Motor neuron (in vitro differentiated cells): ENCODE measurements at regions not wholly inside any gene's neighbourhood (a gene's known extent, or its start where the extent isn't known, plus 50 kb on each side); places are given as distances from the start of the nearest gene placed in this dataset.
"Not testable (repeated sequence)": the region's sequence is repeated elsewhere in the genome, so short reads cannot be mapped to it uniquely, and the experiment has no call there.

Experiments
- ATAC-seq, 8 experiments: fragments of 200-7000 bp; cut with Tn5 transposase; replicated peaks in 6 of 8; 2 replicates each; pipeline ENCODE4 v1.8.0; 2021; ENCODE audit warnings: mild to moderate bottlenecking in 8 of 8, moderate library complexity in 8 of 8
- H3K27ac ChIP-seq, 2 donors: fragments of 250-450 bp; sonication (Bioruptor Pico); 2 replicates each; pipeline ENCODE4 v1.9.0; 2021; ENCODE audit warnings: antibody characterized with exemption in 2 of 2, mild to moderate bottlenecking in 2 of 2, moderate library complexity in 1 of 2
- H3K4me1 ChIP-seq, 2 donors: fragments of 250-450 bp; sonication (Bioruptor Pico); replicated peaks in 1 of 2; 2 replicates each; pipeline ENCODE4 v1.6.1; 2021; ENCODE audit warnings: antibody characterized with exemption in 2 of 2, mild to moderate bottlenecking in 2 of 2, moderate library complexity in 1 of 2
- H3K4me3 ChIP-seq, 5 donors: fragments of 250-450 bp; sonication (Bioruptor Pico); 2 replicates each; pipeline ENCODE4 v1.9.0; 2021; ENCODE audit warnings: antibody characterized with exemption in 5 of 5, mild to moderate bottlenecking in 5 of 5, moderate library complexity in 4 of 5
- WGBS, 10 experiments: fragments of 450-650 bp; shearing (Covaris generic); methylation state at CpG; one replicate each; pipeline ENCODE4 v1.0.0; 2022; 5-methylcytosine and 5-hydroxymethylcytosine counted together
- in situ Hi-C, 9 experiments: fragments of 400-800 bp; cut with MboI; loops; one replicate each; pipeline ENCODE4 v1.15.0; 2021; ENCODE audit warnings: low sequenced_read_pairs in 9 of 9, low pct_unique_long_range_greater_than_20kb in 2 of 9; ENCODE audit not compliant: unreplicated experiment in 9 of 9

DNA sequence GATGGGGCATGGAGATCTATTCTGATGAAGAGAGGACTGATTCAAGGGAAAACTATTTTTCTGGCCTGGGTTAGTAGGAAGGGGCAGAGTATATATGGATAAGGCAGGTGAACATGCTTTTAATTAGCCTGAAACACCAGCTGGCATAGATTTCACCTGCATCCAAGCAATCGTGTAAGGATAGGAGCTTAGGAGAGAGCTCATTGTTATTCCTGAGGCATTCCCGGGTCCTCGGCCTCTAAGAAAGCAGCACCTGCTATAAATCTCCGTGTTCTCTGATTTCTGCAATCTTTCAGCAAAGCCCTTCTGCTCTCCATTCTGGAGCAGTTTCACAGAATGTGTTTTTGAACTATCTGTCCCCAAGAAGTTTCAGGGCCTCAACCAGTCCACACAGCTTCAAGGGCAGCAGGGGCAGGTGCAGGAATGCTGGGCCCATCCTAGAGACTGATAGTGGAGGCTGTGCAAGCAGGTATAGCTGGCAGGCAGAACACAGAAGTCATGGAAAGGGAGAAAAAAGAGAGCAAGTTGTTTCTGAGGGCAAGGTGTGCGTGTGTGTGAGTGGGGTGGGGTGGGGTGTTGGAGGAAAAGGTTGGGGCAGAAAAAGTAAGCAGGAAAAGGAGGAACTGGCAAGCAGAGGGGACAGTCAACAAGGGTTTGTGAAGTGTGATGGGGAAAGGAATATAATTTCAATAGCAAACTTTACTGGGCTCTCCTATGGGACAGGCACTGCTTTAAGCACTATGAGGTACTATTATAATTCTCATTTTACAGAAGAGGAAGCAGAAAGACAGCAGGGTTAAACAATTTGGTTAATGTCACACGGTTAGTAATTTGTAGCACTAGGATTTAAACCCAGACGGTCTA is 203.7 kb upstream of the SSTR1 start:
- no peak overlapping the region for H3K27ac ChIP-seq
- peak in 1 of 8 experiments; percentile 30 for ATAC-seq
- in situ Hi-C loops: no loop called here
- WGBS, 10 experiments: 14 to 100% (median 59%) methylated on average over 1 to 4 of the region's 7 CpGs; no CpG with 5 or more reads in 2 of the 10 experiments
- H3K4me1 ChIP-seq: no peaks in the 10 kb centered on the region
- no peak overlapping the region for H3K4me3 ChIP-seq

DNA sequence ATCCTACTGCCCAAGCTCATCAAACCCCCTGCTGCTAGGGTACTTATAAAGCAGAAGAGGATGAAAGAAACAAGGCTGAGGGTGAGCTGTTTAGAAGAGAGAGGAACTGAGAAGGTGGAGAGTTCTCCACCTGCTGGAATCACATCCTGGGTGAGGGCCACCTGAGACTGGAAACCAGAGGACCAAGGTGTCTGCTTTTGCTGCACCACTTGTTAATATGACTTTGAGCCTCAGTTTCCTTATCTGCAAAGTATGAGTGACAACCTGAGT is 203.2 kb upstream of the SSTR1 start:
- in situ Hi-C loops: no loop called here
- Histone ChIP-seq H3K4me1 (no peaks in the 10 kb centered on the region), H3K27ac (no peak overlapping the region), H3K4me3 (no peak overlapping the region)
- ATAC-seq: no peak

DNA sequence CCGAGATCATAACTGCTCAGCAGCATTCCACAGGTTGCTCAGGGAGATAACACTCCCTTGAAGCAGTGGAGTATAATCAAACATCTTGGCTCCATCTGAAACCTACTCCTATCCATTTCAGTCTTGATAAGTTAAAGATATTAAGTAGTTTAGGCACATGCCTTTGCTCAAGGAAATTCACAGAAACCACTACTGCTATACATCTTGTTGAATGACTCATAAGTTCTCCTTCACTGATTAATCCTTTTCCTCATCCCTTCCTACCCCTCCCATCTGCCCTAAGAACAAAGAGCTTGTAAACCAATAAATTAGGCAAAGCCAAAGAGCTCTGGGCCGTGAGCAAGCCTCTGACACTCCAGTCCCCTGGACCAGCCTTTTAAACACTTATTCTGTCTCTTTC is 196.5 kb upstream of the SSTR1 start:
- WGBS, 10 experiments: 0 to 40% (median 20%) methylated on average over 1 to 2 of the region's 2 CpGs; no CpG with 5 or more reads in 3 of the 10 experiments
- H3K4me1 ChIP-seq, ATAC-seq, H3K27ac ChIP-seq, in situ Hi-C loops, H3K4me3 ChIP-seq: not testable (repeated sequence)

DNA sequence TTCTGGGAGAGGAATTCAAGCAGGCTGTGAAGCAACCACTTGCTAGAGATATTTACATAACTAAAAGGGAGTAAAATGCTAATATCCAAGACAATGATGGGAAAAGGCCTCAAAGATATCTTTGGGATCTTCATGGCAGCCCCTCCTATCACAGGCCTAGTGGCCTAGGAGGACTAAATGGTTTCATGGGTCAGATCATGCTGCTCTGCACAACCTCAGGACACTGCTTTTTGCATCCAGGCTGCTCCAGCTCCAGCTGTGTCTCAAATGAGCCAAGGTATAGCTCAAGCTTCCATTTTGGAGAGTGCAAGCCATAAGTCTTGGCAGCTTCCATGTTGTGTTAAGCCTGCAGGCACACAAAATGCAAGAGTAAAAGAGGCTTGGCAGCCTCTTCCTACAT is 195.6 kb upstream of the SSTR1 start:
- Histone ChIP-seq H3K27ac (no peak overlapping the region), H3K4me3 (no peak overlapping the region), H3K4me1 (no peaks in the 10 kb centered on the region)
- in situ Hi-C loops: no loop called here
- ATAC-seq: no peak

DNA sequence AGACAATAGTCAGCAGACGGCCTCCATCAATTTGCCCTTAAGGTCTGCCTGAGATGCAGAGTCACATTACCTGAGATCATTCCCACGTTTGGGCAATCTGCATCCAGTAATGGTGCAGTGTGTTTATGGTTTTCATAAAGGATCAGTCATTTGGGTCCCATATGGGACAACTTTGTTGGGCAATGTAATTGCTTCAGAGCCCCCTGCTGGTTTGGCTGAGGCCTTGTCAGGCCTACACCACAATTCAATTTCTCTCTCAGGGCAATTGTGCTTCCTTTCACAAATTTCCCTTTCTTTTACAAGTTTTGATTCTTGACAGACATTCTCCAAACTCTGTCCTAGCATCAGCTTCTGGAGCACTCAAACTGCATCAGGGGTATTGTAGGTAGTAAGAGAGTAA is 191.2 kb upstream of the SSTR1 start:
- no peak for ATAC-seq
- WGBS, 10 experiments: 0 to 100% (median 30%) methylated on average over 1 to 2 of the region's 2 CpGs; no CpG with 5 or more reads in 2 of the 10 experiments
- in situ Hi-C loops: no loop called here

DNA sequence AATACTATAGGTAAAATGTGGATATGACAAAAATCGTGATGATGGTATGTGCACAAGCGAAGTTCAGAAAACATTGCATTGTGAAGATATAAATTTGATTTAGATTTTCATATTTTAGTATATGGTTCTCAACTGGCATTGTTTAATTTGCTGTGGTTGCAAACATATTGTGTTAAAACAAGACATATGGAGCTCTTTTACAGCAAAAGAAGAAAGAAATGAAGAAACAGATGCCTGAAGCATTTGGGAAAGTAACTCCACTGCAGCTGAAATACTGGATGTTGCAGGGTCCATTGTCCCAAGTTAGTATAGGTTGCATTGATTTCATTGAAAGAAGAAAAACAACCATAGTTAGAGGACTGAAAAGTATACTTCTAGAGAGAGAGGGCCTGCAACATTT is 185.8 kb upstream of the SSTR1 start:
- Histone ChIP-seq H3K27ac (no peak overlapping the region), H3K4me1 (no peaks in the 10 kb centered on the region), H3K4me3 (no peak overlapping the region)
- no peak for ATAC-seq
- 0 to 100% (median 71%) methylated on average over 1 to 2 of the region's 2 CpGs; no CpG with 5 or more reads in 1 of the 10 experiments for WGBS, 10 experiments
- in situ Hi-C loops: no loop called here

More for the DNA sequence above, 191.2 kb upstream of the SSTR1 start:
- Histone ChIP-seq H3K27ac (no peak overlapping the region), H3K4me1 (no peaks in the 10 kb centered on the region), H3K4me3 (no peak overlapping the region)

DNA sequence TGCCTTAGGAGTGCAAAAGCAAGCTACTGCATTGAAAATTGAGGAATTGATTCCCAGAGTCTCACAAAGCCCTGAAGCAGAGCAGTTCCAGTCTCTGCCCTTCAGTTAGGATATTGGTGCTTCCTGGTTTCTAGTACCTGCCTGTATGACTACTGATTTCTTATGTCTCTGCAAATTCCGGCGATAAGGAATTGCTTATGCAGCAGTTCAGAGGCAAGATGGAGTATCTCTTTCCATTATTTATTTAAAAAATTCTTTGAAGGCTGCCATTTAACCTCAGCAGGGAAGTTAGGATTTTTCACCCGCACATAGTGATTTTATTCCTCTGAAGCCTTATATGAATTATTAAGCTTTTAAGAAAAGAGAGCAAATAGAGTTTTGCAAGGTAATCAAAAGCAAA is 184.9 kb upstream of the SSTR1 start:
- Histone ChIP-seq H3K4me1 (no peaks in the 10 kb centered on the region), H3K27ac (no peak overlapping the region), H3K4me3 (no peak overlapping the region)
- ATAC-seq: no peak
- in situ Hi-C loops: no loop called here
- WGBS, 10 experiments: 54 to 100% (median 76%) methylated on average over 1 to 3 of the region's 3 CpGs

DNA sequence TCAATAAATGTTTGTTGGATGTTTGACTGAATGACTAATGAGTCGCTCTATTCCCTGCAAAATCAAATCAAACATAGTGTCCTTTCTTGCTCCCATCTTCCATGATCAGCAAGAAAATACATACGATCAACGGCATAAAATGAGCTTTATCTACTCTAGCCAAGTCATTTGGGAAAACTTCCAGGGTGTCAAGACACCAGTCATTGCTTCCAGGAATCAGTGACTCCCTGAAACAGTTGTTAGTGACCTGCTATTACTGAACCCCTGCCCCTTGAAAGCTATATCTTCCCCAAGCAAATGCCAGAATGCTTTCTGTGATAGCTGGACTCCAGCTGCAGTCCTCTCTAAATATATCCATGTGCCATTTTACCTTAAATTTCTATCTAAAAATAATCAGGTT is 169.5 kb upstream of the SSTR1 start:
- WGBS, 10 experiments: 40 to 100% (median 92%) methylated on average over 1 to 3 of the region's 3 CpGs; no CpG with 5 or more reads in 3 of the 10 experiments

DNA sequence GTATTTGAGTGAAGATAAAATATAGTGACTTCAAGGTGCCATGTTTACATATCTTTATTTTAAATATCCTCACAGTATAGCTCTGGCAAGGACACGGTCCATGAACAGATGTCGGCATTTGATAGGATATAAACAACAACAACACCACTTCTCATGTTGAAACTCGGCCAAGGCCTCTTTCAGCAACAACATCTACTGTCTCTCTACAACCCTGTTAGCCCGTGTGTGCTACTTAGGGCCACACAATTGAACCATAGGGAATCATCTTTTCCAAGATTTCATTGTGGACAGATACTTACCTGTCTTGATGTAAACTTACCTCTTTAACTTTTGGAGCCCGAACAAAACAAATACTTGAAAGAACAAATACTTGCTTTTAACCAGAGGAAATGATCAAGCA is 168.7 kb upstream of the SSTR1 start:
- H3K27ac ChIP-seq: no peak overlapping the region
- in situ Hi-C loops: no loop called here
- no peak overlapping the region for H3K4me3 ChIP-seq
- 50 to 100% (median 88%) methylated on average over 1 to 5 of the region's 5 CpGs for WGBS, 10 experiments
- ATAC-seq: no peak
- no peaks in the 10 kb centered on the region for H3K4me1 ChIP-seq

More for the DNA sequence above, 169.5 kb upstream of the SSTR1 start:
- ATAC-seq: no peak
- in situ Hi-C loops: no loop called here
- H3K4me1 ChIP-seq: no peaks in the 10 kb centered on the region
- H3K27ac ChIP-seq: no peak overlapping the region
- H3K4me3 ChIP-seq: no peak overlapping the region

DNA sequence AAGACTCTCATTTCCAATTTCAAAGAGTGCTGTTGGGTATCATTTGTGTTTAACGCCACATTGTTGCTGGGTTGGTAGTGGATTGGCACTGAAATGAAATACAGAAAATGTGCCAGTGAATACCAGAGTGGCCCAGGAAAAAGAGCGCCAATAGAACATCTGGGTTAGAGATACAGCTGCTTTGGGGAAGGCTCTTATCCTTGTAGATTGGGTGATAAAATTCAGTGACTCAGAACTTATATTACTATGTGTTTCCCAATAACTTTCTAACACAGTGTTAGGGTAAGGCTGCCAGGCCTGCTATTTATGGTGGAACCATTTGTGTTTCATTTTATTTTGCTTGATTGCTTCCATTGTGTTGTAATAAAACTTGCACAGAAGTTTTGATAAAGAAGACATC is 168.2 kb upstream of the SSTR1 start:
- Histone ChIP-seq H3K4me1 (no peaks in the 10 kb centered on the region), H3K27ac (no peak overlapping the region), H3K4me3 (no peak overlapping the region)
- in situ Hi-C loops: no loop called here
- 0 to 86% (median 33%) methylated on average over 1 to 2 of the region's 2 CpGs; no CpG with 5 or more reads in 1 of the 10 experiments for WGBS, 10 experiments
- ATAC-seq: no peak

DNA sequence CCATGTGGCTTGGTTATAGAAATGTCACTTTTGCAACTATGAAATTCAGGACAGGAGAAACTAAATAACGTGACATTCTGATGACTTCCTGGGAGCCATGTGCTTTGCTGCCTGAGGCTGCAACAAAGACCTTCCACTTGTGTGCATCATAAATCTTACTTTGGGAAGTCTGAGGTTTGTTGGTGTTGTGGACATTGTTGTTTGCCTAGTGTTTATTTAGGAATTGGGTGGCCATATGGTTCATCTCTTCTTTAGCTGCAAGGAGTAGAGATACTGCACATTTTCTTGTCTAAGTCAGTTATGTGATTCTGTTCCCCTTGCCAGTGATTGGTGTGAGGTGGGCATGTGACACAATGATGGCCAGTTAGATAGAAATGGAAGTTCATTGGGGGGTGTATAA is 167.3 kb upstream of the SSTR1 start:
- in situ Hi-C loops: no loop called here
- Histone ChIP-seq H3K4me1 (no peaks in the 10 kb centered on the region), H3K27ac (no peak overlapping the region), H3K4me3 (no peak overlapping the region)
- 20 to 100% (median 85%) methylated on average over 1 of the region's 1 CpG for WGBS, 10 experiments
- no peak for ATAC-seq

DNA sequence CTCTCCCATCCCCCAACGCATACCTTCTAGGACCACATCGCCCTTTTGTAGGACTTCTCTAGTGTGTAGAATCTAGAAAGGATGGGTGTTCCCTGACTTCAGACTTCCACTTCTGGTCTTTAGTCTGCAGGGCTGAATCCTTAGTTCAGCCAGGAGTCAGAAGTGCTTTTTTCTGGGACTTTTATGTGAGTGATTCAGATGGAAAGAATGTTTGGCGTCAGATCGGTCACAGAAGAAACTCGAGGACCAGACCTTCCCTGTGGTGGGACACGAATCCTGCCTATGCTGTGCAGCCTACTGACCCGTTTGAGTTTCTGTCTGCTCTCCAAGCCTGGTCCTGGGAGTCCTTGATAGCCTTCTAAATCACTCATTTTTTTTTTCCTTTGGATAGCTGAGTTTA is 165.4 kb upstream of the SSTR1 start:
- in situ Hi-C loops: no loop called here
- WGBS, 10 experiments: 10 to 90% (median 80%) methylated on average over 4 to 7 of the region's 7 CpGs; no CpG with 5 or more reads in 2 of the 10 experiments

DNA sequence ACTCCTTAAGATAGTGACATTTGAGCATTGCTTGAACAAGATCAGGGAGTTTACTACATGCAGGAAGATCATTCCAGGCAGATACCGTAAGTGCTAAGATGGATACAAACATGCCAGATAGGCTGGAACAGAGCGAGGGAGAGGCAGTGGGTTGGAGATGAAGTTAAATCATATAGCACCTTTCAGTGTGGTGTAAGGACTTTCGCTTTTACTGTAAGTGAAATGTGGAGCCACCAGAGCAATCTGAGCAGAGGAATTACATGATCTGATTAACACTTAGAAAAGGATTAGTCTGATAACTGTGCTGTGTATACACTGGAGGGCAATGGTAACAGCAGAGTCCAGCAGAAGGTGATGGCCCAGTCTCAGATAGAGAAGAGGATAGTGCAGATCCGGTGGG is 163.0 kb upstream of the SSTR1 start:
- in situ Hi-C loops: no loop called here
- Histone ChIP-seq H3K4me1 (peaks cover 0 to 10% of the 10 kb centered on the region in 2 donors), H3K4me3 (no peak overlapping the region), H3K27ac (no peak overlapping the region)
- no peak for ATAC-seq
- WGBS, 10 experiments: 60 to 100% (median 82%) methylated on average over 1 to 3 of the region's 4 CpGs; no CpG with 5 or more reads in 3 of the 10 experiments

More for the DNA sequence above, 165.4 kb upstream of the SSTR1 start:
- ATAC-seq: peak in 2 of 8 experiments; percentile 55 to 78
- Histone ChIP-seq H3K4me3 (no peak overlapping the region), H3K4me1 (peaks cover 0 to 10% of the 10 kb centered on the region in 2 donors), H3K27ac (no peak overlapping the region)

DNA sequence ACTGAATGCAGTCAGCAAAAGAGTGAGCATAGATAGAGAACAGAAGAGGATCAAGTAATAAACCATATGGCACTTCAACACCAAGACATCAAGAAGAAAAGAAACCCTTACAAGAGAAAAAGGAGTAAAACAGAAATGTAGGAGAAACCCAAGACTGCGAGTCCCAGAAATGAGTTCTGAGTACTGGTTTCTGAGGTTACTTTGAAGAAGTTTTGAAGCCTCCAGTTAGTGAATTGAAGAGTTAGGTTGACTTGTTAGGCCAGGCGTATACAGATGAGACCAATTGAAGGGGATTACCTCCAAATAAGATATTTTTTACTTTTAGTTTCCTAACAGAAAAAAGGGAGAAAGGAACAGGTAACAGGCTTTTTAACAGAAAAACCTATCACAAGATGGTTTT is 162.2 kb upstream of the SSTR1 start:
- 57 to 100% (median 80%) methylated on average over 1 to 2 of the region's 2 CpGs; no CpG with 5 or more reads in 1 of the 10 experiments for WGBS, 10 experiments
- H3K27ac ChIP-seq: no peak overlapping the region

More for the DNA sequence above, 162.2 kb upstream of the SSTR1 start:
- in situ Hi-C loops: no loop called here
- Histone ChIP-seq H3K4me1 (peaks cover 0 to 10% of the 10 kb centered on the region in 2 donors), H3K4me3 (no peak overlapping the region)
- no peak for ATAC-seq
